ENCODE measurements at regions not wholly inside any gene's neighbourhood (a gene's known extent, or its start where the extent isn't known, plus 50 kb on each side); places are given as distances from the start of the nearest gene placed in this dataset.

GRCh38 chr3:150105886-150106612 lies 135.4 kb upstream of the PFN2 start:
- TF ChIP-seq CTCF (IDR thresholded peaks at IDR 0.05), result no peak
- TF ChIP-seq POLR2A (IDR thresholded peaks at IDR 0.05), result no peak
